GM23338 (cell line): ENCODE measurements at regions not wholly inside any gene's neighbourhood (a gene's known extent, or its start where the extent isn't known, plus 50 kb on each side); places are given as distances from the start of the nearest gene placed in this dataset.

Source experiments
- CTCF ChIP-seq, 2 experiments: fragments of 200-600 bp in 1 of 2; sonication (generic) in 1 of 2; conservative IDR thresholded peaks; 2 replicates each; pipeline versions ENCODE4 v1.5.1 to v1.6.1; 2016 to 2017; ENCODE audit warnings: antibody characterized with exemption in 2 of 2, low read depth in 2 of 2, mild to moderate bottlenecking in 2 of 2, moderate library complexity in 1 of 2
- EZH2 ChIP-seq: fragments of 200-600 bp; sonication (generic); IDR thresholded peaks from one replicate; pipeline ENCODE4 v1.8.0; 2017; ENCODE audit warnings: antibody characterized with exemption, mild to moderate bottlenecking, low read depth; ENCODE audit not compliant: unreplicated experiment

GRCh38 chr12:89991807-89992590, 283.4 kb upstream of the ATP2B1 start:
- TF ChIP-seq CTCF (conservative IDR thresholded peaks at IDR 0.05; ENCODE audit: low read depth in 2 of 2) = no peak
- no peak for TF ChIP-seq EZH2
